ENCODE measurements at regions not wholly inside any gene's neighbourhood (a gene's known extent, or its start where the extent isn't known, plus 50 kb on each side); places are given as distances from the start of the nearest gene placed in this dataset.

GRCh38 chr13:104757712-104758111 lies 1691.5 kb upstream of the SLC10A2 start:
- Histone ChIP-seq H3K9me3 (ENCODE audit: control insufficient read depth in 1 of 2, insufficient read depth in 1 of 2, low read depth in 1 of 2, low read length in 2 of 2) (no peaks in the 10 kb centered on the region), H3K79me2 (ENCODE audit: insufficient read depth, low read length) (no peaks in the 10 kb centered on the region), H3K9me2 (ENCODE audit: insufficient read depth) (no peaks in the 10 kb centered on the region), H3K27ac (ENCODE audit: low read depth, low read length) (no peak overlapping the region), H3K36me3 (ENCODE audit: control insufficient read depth in 1 of 2, insufficient read depth in 2 of 2, low read length in 2 of 2) (no peaks in the 10 kb centered on the region), H3K4me1 (ENCODE audit: control insufficient read depth in 1 of 2, insufficient read depth in 2 of 2, low read length in 2 of 2) (no peaks in the 10 kb centered on the region), H3K4me3 (replicated peaks in 1 of 2; ENCODE audit: low read depth in 1 of 2, low read length in 2 of 2) (no peak overlapping the region), H4K20me1 (ENCODE audit: insufficient read depth) (no peaks in the 10 kb centered on the region), H2AFZ (ENCODE audit: low read depth, low read length, poor library complexity, severe bottlenecking) (no peak overlapping the region), H3K4me2 (ENCODE audit: low read length) (no peak overlapping the region), H3K27me3 (ENCODE audit: insufficient read depth, low read length) (no peaks in the 10 kb centered on the region), H3K9ac (ENCODE audit: low read length) (no peak overlapping the region)
- ATAC-seq (no peak), DNase-seq (ENCODE audit: low read depth, low spot score) (no peak)
- TF ChIP-seq SP1 (IDR thresholded peaks at IDR 0.05; ENCODE audit: low read depth) = 0 out of 2 replicates have a peak, but pooled peaks have one; percentile 16
- TF ChIP-seq, protein P1, sequence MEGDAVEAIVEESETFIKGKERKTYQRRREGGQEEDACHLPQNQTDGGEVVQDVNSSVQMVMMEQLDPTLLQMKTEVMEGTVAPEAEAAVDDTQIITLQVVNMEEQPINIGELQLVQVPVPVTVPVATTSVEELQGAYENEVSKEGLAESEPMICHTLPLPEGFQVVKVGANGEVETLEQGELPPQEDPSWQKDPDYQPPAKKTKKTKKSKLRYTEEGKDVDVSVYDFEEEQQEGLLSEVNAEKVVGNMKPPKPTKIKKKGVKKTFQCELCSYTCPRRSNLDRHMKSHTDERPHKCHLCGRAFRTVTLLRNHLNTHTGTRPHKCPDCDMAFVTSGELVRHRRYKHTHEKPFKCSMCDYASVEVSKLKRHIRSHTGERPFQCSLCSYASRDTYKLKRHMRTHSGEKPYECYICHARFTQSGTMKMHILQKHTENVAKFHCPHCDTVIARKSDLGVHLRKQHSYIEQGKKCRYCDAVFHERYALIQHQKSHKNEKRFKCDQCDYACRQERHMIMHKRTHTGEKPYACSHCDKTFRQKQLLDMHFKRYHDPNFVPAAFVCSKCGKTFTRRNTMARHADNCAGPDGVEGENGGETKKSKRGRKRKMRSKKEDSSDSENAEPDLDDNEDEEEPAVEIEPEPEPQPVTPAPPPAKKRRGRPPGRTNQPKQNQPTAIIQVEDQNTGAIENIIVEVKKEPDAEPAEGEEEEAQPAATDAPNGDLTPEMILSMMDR (IDR thresholded peaks at IDR 0.05 in 2 of 3, conservative IDR thresholded peaks at IDR 0.05 in 1 of 3; ENCODE audit: borderline replicate concordance in 1 of 3, insufficient read depth in 1 of 3, low read depth in 2 of 3, low read length in 2 of 3) = no peak
- no peak for TF ChIP-seq CBX3 (IDR thresholded peaks at IDR 0.05; ENCODE audit: low read depth)
- no peak for TF ChIP-seq ZNF274 (IDR thresholded peaks at IDR 0.05; ENCODE audit: low read depth, low read length)
- TF ChIP-seq FOSL1 (IDR thresholded peaks at IDR 0.05; ENCODE audit: low read depth) = peak; percentile 18; the same call in 1 of the 2 replicates
- TF ChIP-seq EGR1 (IDR thresholded peaks at IDR 0.05; ENCODE audit: low read depth) = no peak
- TF ChIP-seq RAD21 (IDR thresholded peaks at IDR 0.05; ENCODE audit: low read depth) = no peak
- intact Hi-C loops (cut with micrococcal nuclease) = no loop called here
- BruUV-seq (replicated peaks) = no TSS peak
- POLR2A ChIA-PET = no interaction called here
- RAD21 ChIA-PET (ENCODE audit: low non-redundant PET in 1 of 2, low total read pairs in 2 of 2, uncharacterized antibody in 2 of 2, unreplicated experiment in 2 of 2) = no interaction called here
- CTCF ChIA-PET = no interaction called here

- no peaks in the 10 kb centered on the region for H3K9me2 ChIP-seq (ENCODE audit: insufficient read depth)
- no peak overlapping the region for H3K9ac ChIP-seq (ENCODE audit: low read length)
- H3K9me3 ChIP-seq (ENCODE audit: control insufficient read depth in 1 of 2, insufficient read depth in 1 of 2, low read depth in 1 of 2, low read length in 2 of 2) = no peaks in the 10 kb centered on the region
- H3K4me2 ChIP-seq (ENCODE audit: low read length) = no peak overlapping the region
- H2AFZ ChIP-seq (ENCODE audit: low read depth, low read length, poor library complexity, severe bottlenecking) = no peak overlapping the region
- intact Hi-C loops (cut with micrococcal nuclease) = no loop called here
- H3K36me3 ChIP-seq (ENCODE audit: control insufficient read depth in 1 of 2, insufficient read depth in 2 of 2, low read length in 2 of 2) = no peaks in the 10 kb centered on the region
- H3K79me2 ChIP-seq (ENCODE audit: insufficient read depth, low read length) = no peaks in the 10 kb centered on the region
- no peak for ATAC-seq
- no peak overlapping the region for H3K4me3 ChIP-seq (replicated peaks in 1 of 2; ENCODE audit: low read depth in 1 of 2, low read length in 2 of 2)
- CTCF ChIA-PET = interaction anchor here (1.2 kb wide), 1 partner anchor 23 kb away, joined by 3 read pairs; no protein-coding TSS in a partner anchor
- RAD21 ChIA-PET (ENCODE audit: low non-redundant PET in 1 of 2, low total read pairs in 2 of 2, uncharacterized antibody in 2 of 2, unreplicated experiment in 2 of 2) = no interaction called here
- BruUV-seq (replicated peaks) = no TSS peak
- no peaks in the 10 kb centered on the region for H3K4me1 ChIP-seq (ENCODE audit: control insufficient read depth in 1 of 2, insufficient read depth in 2 of 2, low read length in 2 of 2)
- H3K27ac ChIP-seq (ENCODE audit: low read depth, low read length) = no peak overlapping the region
- H4K20me1 ChIP-seq (ENCODE audit: insufficient read depth) = no peaks in the 10 kb centered on the region
- H3K27me3 ChIP-seq (ENCODE audit: insufficient read depth, low read length) = no peaks in the 10 kb centered on the region
- DNase-seq (ENCODE audit: low read depth, low spot score) = no peak
- POLR2A ChIA-PET = no interaction called here
- TF ChIP-seq RAD21 (IDR thresholded peaks at IDR 0.05; ENCODE audit: low read depth) (no peak), JUND (IDR thresholded peaks at IDR 0.05) (no peak), SIN3A (IDR thresholded peaks at IDR 0.05; ENCODE audit: low read depth) (no peak), ZNF274 (IDR thresholded peaks at IDR 0.05; ENCODE audit: low read depth, low read length) (no peak), ZFX (IDR thresholded peaks at IDR 0.05) (no peak), TCF7L2 (IDR thresholded peaks at IDR 0.05; ENCODE audit: borderline replicate concordance, extremely low read depth, insufficient read depth, insufficient read length) (no peak), MAX (IDR thresholded peaks at IDR 0.05) (no peak), ATF3 (IDR thresholded peaks at IDR 0.05) (no peak), SP1 (IDR thresholded peaks at IDR 0.05; ENCODE audit: low read depth) (no peak), FOSL1 (IDR thresholded peaks at IDR 0.05; ENCODE audit: low read depth) (no peak)
- TF ChIP-seq, protein P1 (IDR thresholded peaks at IDR 0.05 in 2 of 3, conservative IDR thresholded peaks at IDR 0.05 in 1 of 3; ENCODE audit: borderline replicate concordance in 1 of 3, insufficient read depth in 1 of 3, low read depth in 2 of 3, low read length in 2 of 3) = no peak
Measured at GRCh38 chr13:104750377-104750776, 1684.2 kb upstream of the SLC10A2 start.

All from HCT116 (cell line).